OCI-LY7 (cell line): ENCODE measurements at regions not wholly inside any gene's neighbourhood (a gene's known extent, or its start where the extent isn't known, plus 50 kb on each side); places are given as distances from the start of the nearest gene placed in this dataset.

Experiments used
- CTCF ChIP-seq: fragments of 200-600 bp; sonication (generic); conservative IDR thresholded peaks from 2 replicates; pipeline ENCODE4 v1.5.1; 2014; ENCODE audit warnings: mild to moderate bottlenecking, antibody characterized with exemption, low read length, moderate library complexity, mixed read lengths
- EZH2phosphoT487 ChIP-seq: fragments of 200-600 bp; sonication (generic); IDR thresholded peaks from 2 replicates; pipeline ENCODE4 v1.6.1; 2018; ENCODE audit warnings: low read depth, borderline replicate concordance, mild to moderate bottlenecking, mixed run types, antibody characterized with exemption, low read length, moderate library complexity, mixed read lengths

- no peak for TF ChIP-seq CTCF
- no peak for TF ChIP-seq EZH2phosphoT487
These were observed 542.0 kb upstream of the TENM3 start for GRCh38 chr4:181701214-181701613.
